Hypothalamus (tissue), 51 donors: ENCODE measurements at regions not wholly inside any gene's neighbourhood (a gene's known extent, or its start where the extent isn't known, plus 50 kb on each side); places are given as distances from the start of the nearest gene placed in this dataset.

Experiments used
- DNase-seq, 51 donors: peaks; one replicate each; lab custom pipeline; 2025; lab: John Stamatoyannopoulos, UW

GRCh38 chr21:30986965-30987364 lies 51.3 kb downstream of the KRTAP19-8 start:
- DNase-seq, result no peak

GRCh38 chr21:30984889-30985288 lies 53.4 kb downstream of the KRTAP19-8 start:
- no peak for DNase-seq

- DNase-seq, result no peak
Measured at GRCh38 chr21:30981403-30981802, 56.9 kb downstream of the KRTAP19-8 start.

- no peak for DNase-seq
Measured at GRCh38 chr21:30979054-30979453, 59.2 kb downstream of the KRTAP19-8 start.

GRCh38 chr21:30964283-30964682 lies 74.0 kb downstream of the KRTAP19-8 start:
- DNase-seq, result no peak

GRCh38 chr21:30963502-30963901 lies 74.8 kb downstream of the KRTAP19-8 start:
- no peak for DNase-seq

GRCh38 chr21:30962013-30962412 lies 76.3 kb downstream of the KRTAP19-8 start:
- DNase-seq, result peak in 1 of 51 donors; percentile 1

GRCh38 chr21:30958741-30959140 lies 77.4 kb upstream of the KRTAP11-1 start:
- no peak for DNase-seq

GRCh38 chr21:30957010-30957409 lies 75.6 kb upstream of the KRTAP11-1 start:
- DNase-seq, result no peak

- no peak for DNase-seq
Measured at GRCh38 chr21:30953605-30954004, 72.2 kb upstream of the KRTAP11-1 start.

GRCh38 chr21:30947141-30947540 lies 65.8 kb upstream of the KRTAP11-1 start:
- no peak for DNase-seq

GRCh38 chr21:30943920-30944319 lies 62.5 kb upstream of the KRTAP11-1 start:
- DNase-seq, result no peak

- no peak for DNase-seq
Measured at GRCh38 chr21:30943243-30943642, 61.9 kb upstream of the KRTAP11-1 start.

- no peak for DNase-seq
Measured at GRCh38 chr21:30942192-30942591, 60.8 kb upstream of the KRTAP11-1 start.

- no peak for DNase-seq
Measured at GRCh38 chr21:30936207-30936606, 54.8 kb upstream of the KRTAP11-1 start.

- DNase-seq, result no peak
Measured at GRCh38 chr21:30935889-30936168, 54.4 kb upstream of the KRTAP11-1 start.

GRCh38 chr21:30935121-30935888 lies 53.9 kb upstream of the KRTAP11-1 start:
- DNase-seq, result no peak

GRCh38 chr21:30932686-30933085 lies 51.3 kb upstream of the KRTAP11-1 start:
- DNase-seq, result no peak
